Neural cell (in vitro differentiated cells): ENCODE measurements at regions not wholly inside any gene's neighbourhood (a gene's known extent, or its start where the extent isn't known, plus 50 kb on each side); places are given as distances from the start of the nearest gene placed in this dataset.

Source experiments
- H2AFZ ChIP-seq: fragments of 200-600, 300-800 bp; sonication (generic), shearing (Covaris generic); 2 replicates; pipeline ENCODE4 v1.6.0; 2014; ENCODE audit warnings: low read depth, mild to moderate bottlenecking, antibody characterized with exemption, low read length, moderate library complexity
- H3F3A ChIP-seq: fragments of 200-600 bp; shearing (Covaris generic); 2 replicates; pipeline ENCODE4 v1.6.1; 2016; ENCODE audit warnings: mild to moderate bottlenecking, moderate library complexity, mixed read lengths, antibody characterized with exemption, low read length; ENCODE audit not compliant: insufficient read depth, poor library complexity, severe bottlenecking
- H3K27ac ChIP-seq: fragments of 200-600, 300-800 bp; sonication (generic), shearing (Covaris generic); 2 replicates; pipeline ENCODE4 v1.5.1; 2014; ENCODE audit warnings: mild to moderate bottlenecking, low read length, moderate library complexity
- H3K27me3 ChIP-seq: fragments of 300-800, 200-600 bp; sonication (generic), shearing (Covaris generic); 2 replicates; pipeline ENCODE4 v1.6.0; 2014; ENCODE audit warnings: mild to moderate bottlenecking, low read depth, low read length, moderate library complexity; ENCODE audit not compliant: insufficient read depth
- H3K36me3 ChIP-seq: fragments of 300-800, 200-600 bp; sonication (generic), shearing (Covaris generic); 2 replicates; pipeline ENCODE4 v1.5.1; 2014; ENCODE audit warnings: mild to moderate bottlenecking, antibody characterized with exemption, low read length, moderate library complexity; ENCODE audit not compliant: insufficient read depth
- H3K4me2 ChIP-seq: fragments of 300-800, 200-600 bp; sonication (generic), shearing (Covaris generic); 2 replicates; pipeline ENCODE4 v1.6.0; 2014; ENCODE audit warnings: mild to moderate bottlenecking, low read length
- H3K4me3 ChIP-seq: fragments of 300-800, 200-600 bp; sonication (generic), shearing (Covaris generic); 2 replicates; pipeline ENCODE4 v1.5.1; 2014; ENCODE audit warnings: mild to moderate bottlenecking, low read length, moderate library complexity
- H3K79me2 ChIP-seq: fragments of 200-600 bp; shearing (Covaris generic); replicated peaks from 2 replicates; pipeline ENCODE4 v1.6.0; 2014; ENCODE audit warnings: mild to moderate bottlenecking, low read length, moderate library complexity; ENCODE audit not compliant: insufficient read depth
- H3K9ac ChIP-seq: fragments of 300-800, 200-600 bp; sonication (generic), shearing (Covaris generic); 2 replicates; pipeline ENCODE4 v1.6.1; 2016; ENCODE audit warnings: mild to moderate bottlenecking, low read length, mixed read lengths
- H3K9me2 ChIP-seq: fragments of 200-600 bp; shearing (Covaris generic); 2 replicates; pipeline ENCODE4 v1.6.1; 2016; ENCODE audit warnings: mild to moderate bottlenecking, low read length, mixed read lengths; ENCODE audit not compliant: insufficient read depth
- H3K9me3 ChIP-seq: fragments of 200-600, 300-800 bp; sonication (generic), shearing (Covaris generic); 2 replicates; pipeline ENCODE4 v1.6.1; 2016; ENCODE audit warnings: mild to moderate bottlenecking, mixed run types, low read length, moderate library complexity, mixed read lengths
- H4K20me1 ChIP-seq: fragments of 200-600 bp; shearing (Covaris generic); 2 replicates; pipeline ENCODE4 v1.6.1; 2016; ENCODE audit warnings: mild to moderate bottlenecking, mixed run types; ENCODE audit not compliant: insufficient read depth
- CTCF ChIP-seq: fragments of 450-650 bp; IDR thresholded peaks from 2 replicates; pipeline ENCODE4 v1.5.1; 2014; ENCODE audit warnings: antibody characterized with exemption, mild to moderate bottlenecking, moderate library complexity; ENCODE audit not compliant: poor library complexity, severe bottlenecking
- EP300 ChIP-seq: fragments of 450-650 bp; conservative IDR thresholded peaks from 2 replicates; pipeline ENCODE4 v1.6.1; 2014; ENCODE audit warnings: antibody characterized with exemption, mild to moderate bottlenecking, moderate library complexity; ENCODE audit not compliant: poor library complexity, severe bottlenecking
- EZH2 ChIP-seq: fragments of 200-600, 300-800 bp; shearing (Covaris generic), sonication (generic); IDR thresholded peaks from 2 replicates; pipeline ENCODE4 v1.6.1; 2014; ENCODE audit warnings: antibody characterized with exemption, low read length, borderline replicate concordance, mild to moderate bottlenecking; ENCODE audit not compliant: insufficient read depth, poor library complexity, severe bottlenecking
- MXI1 ChIP-seq: fragments of 450-650 bp; conservative IDR thresholded peaks from 2 replicates; pipeline ENCODE4 v1.6.1; 2014; ENCODE audit warnings: antibody characterized with exemption, mild to moderate bottlenecking; ENCODE audit not compliant: poor library complexity, severe bottlenecking
- RAD21 ChIP-seq: fragments of 450-650 bp; conservative IDR thresholded peaks from 2 replicates; pipeline ENCODE4 v1.6.1; 2014; ENCODE audit warnings: antibody characterized with exemption, mild to moderate bottlenecking, moderate library complexity
- REST ChIP-seq: IDR thresholded peaks from 2 replicates; pipeline ENCODE4 v1.6.1; 2012; ENCODE audit warnings: borderline replicate concordance
- SMC3 ChIP-seq: fragments of 450-650 bp; conservative IDR thresholded peaks from 2 replicates; pipeline ENCODE4 v1.6.1; 2014; ENCODE audit warnings: antibody characterized with exemption, mild to moderate bottlenecking, moderate library complexity; ENCODE audit not compliant: poor library complexity

- H2AFZ ChIP-seq = no peak overlapping the region
- no peaks in the 10 kb centered on the region for H3K9me2 ChIP-seq
Observed at GRCh38 chr3:78257951-78258530, 1218.1 kb downstream of the ROBO2 start.

GRCh38 chr3:78258798-78259197 lies 1218.9 kb downstream of the ROBO2 start:
- no peaks in the 10 kb centered on the region for H3F3A ChIP-seq
- no peaks in the 10 kb centered on the region for H3K9me3 ChIP-seq
- H3K4me3 ChIP-seq = no peak overlapping the region
- TF ChIP-seq RAD21 (no peak), CTCF (no peak), MXI1 (no peak), SMC3 (no peak), EZH2 (no peak), REST (no peak), EP300 (no peak)
- no peaks in the 10 kb centered on the region for H3K36me3 ChIP-seq
- H3K9me2 ChIP-seq = no peaks in the 10 kb centered on the region
- H3K27me3 ChIP-seq = no peaks in the 10 kb centered on the region
- H3K9ac ChIP-seq = no peak overlapping the region
- H4K20me1 ChIP-seq = no peaks in the 10 kb centered on the region
- H2AFZ ChIP-seq = no peak overlapping the region
- H3K79me2 ChIP-seq = no peaks in the 10 kb centered on the region
- H3K27ac ChIP-seq = no peak overlapping the region
- H3K4me2 ChIP-seq = no peak overlapping the region

More at GRCh38 chr3:78257951-78258530, 1218.1 kb downstream of the ROBO2 start:
- peak overlapping the region; percentile 76 for H3K27ac ChIP-seq
- no peaks in the 10 kb centered on the region for H4K20me1 ChIP-seq
- H3K36me3 ChIP-seq = no peaks in the 10 kb centered on the region
- TF ChIP-seq REST = no peak
- TF ChIP-seq EZH2 = no peak
- no peaks in the 10 kb centered on the region for H3K79me2 ChIP-seq
- no peak overlapping the region for H3K4me2 ChIP-seq
- H3K9me3 ChIP-seq = no peaks in the 10 kb centered on the region
- H3F3A ChIP-seq = no peaks in the 10 kb centered on the region
- no peak overlapping the region for H3K4me3 ChIP-seq
- no peaks in the 10 kb centered on the region for H3K27me3 ChIP-seq
- no peak overlapping the region for H3K9ac ChIP-seq
